Activated B cell treated with CpG ODN at 0.5 μM for 24 hours (primary cell): ENCODE measurements at regions not wholly inside any gene's neighbourhood (a gene's known extent, or its start where the extent isn't known, plus 50 kb on each side); places are given as distances from the start of the nearest gene placed in this dataset.

ENCODE experiments used
- ATAC-seq: fragments of 200-7000 bp; cut with Tn5 transposase; one replicate; pipeline ENCODE4 v1.10.0; 2021; ENCODE audit warnings: low read depth, mild to moderate bottlenecking, moderate library complexity
- CTCF ChIA-PET: fragments of 350-600 bp; sonication (Branson Sonifier 250); formaldehyde crosslinking; loops from one replicate; lab custom pipeline; 2021; ENCODE audit warnings: antibody characterized with exemption; lab: Charles Lee
- POLR2A ChIA-PET: fragments of 350-600 bp; sonication (Branson Sonifier 250); formaldehyde crosslinking; loops from one replicate; lab custom pipeline; 2021; ENCODE audit warnings: antibody characterized with exemption; lab: Charles Lee
- DNase-seq: peaks from one replicate; pipeline ENCODE4 v3.0.0; 2022
- H3K27ac Mint-ChIP-seq: one replicate; pipeline ENCODE4 v1.8.0; 2020; ENCODE audit warnings: mixed read lengths
- H3K27me3 Mint-ChIP-seq: one replicate; pipeline ENCODE4 v1.8.0; 2021; ENCODE audit warnings: mixed read lengths
- H3K36me3 Mint-ChIP-seq: one replicate; pipeline ENCODE4 v1.8.0; 2021; ENCODE audit warnings: low read depth, mixed read lengths
- H3K4me1 Mint-ChIP-seq: one replicate; pipeline ENCODE4 v1.8.0; 2021; ENCODE audit warnings: mixed read lengths
- H3K4me3 Mint-ChIP-seq: one replicate; pipeline ENCODE4 v1.8.0; 2020; ENCODE audit warnings: mild to moderate bottlenecking, mixed read lengths
- H3K9me3 Mint-ChIP-seq: one replicate; pipeline ENCODE4 v1.8.0; 2020; ENCODE audit warnings: mixed read lengths
- CTCF ChIP-seq: fragments of 200-600 bp; IDR thresholded peaks from one replicate; pipeline ENCODE4 v1.8.0; 2022; ENCODE audit warnings: antibody characterized with exemption, mild to moderate bottlenecking
- intact Hi-C: fragments of 100-400 bp; cut with micrococcal nuclease; formaldehyde crosslinking; loops from one replicate; pipeline ENCODE4 v1.15.1; 2024

- POLR2A ChIA-PET, result no interaction called here
- Mint-ChIP-seq H3K27me3 (peaks cover 8% of the 10 kb centered on the region), H3K4me3 (no peak overlapping the region), H3K36me3 (no peaks in the 10 kb centered on the region), H3K4me1 (no peaks in the 10 kb centered on the region), H3K27ac (no peak overlapping the region), H3K9me3 (peaks cover 9% of the 10 kb centered on the region)
- DNase-seq, result no peak
- CTCF ChIA-PET, result no interaction called here
- no peak for TF ChIP-seq CTCF
- ATAC-seq, result no peak
- intact Hi-C loops, result no loop called here
These were observed 167.9 kb downstream of the DICER1 start for GRCh38 chr14:94989417-94989816.

DNA sequence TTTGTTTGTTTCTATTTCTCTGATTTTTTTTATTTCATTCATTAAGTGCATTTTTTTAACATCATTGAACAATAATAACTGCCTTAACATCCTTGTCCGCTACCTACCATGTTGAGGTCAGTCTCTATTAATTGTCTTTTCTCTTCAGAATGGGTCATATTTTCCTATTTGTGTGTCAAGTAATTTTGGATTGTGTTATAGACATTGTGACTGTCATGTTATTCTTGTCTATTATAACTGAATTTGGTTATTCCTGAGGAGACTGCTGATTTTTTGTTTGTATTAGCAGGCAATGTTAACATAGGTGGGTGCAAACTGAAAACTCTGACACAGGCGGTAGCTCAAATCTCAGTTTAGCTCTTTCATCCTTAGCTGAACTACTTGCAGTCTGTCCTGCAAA, 169.9 kb downstream of the DICER1 start:
- Mint-ChIP-seq H3K4me3 (no peak overlapping the region), H3K27ac (no peak overlapping the region), H3K36me3 (no peaks in the 10 kb centered on the region), H3K9me3 (peaks cover 9% of the 10 kb centered on the region), H3K27me3 (peaks cover 8% of the 10 kb centered on the region), H3K4me1 (no peaks in the 10 kb centered on the region)
- ATAC-seq, result no peak
- ChIA-PET CTCF (no interaction called here), POLR2A (no interaction called here)
- intact Hi-C loops, result no loop called here
- no peak for TF ChIP-seq CTCF
- no peak for DNase-seq

DNA sequence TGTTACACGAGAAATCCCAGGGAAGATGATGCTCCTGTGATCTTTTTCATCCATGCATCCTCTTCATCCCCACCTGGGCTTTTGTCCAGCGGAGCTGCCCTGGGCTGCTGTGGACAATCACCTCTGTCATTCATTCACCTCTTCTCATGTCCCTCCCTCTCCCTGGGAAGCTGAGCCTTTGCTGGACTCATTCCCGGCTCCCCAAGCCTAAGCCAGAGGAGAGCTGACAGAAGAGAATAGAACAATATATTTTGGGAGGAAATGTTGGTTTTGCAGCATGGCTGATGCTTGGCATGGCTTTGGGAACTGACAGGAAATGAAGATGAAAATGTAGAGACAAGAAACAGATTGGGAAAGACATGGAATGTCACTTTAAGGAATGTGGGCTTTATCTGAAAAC, 177.4 kb downstream of the DICER1 start:
- Mint-ChIP-seq H3K9me3 (no peaks in the 10 kb centered on the region), H3K36me3 (no peaks in the 10 kb centered on the region), H3K27ac (no peak overlapping the region), H3K4me3 (no peak overlapping the region), H3K27me3 (peaks cover 25% of the 10 kb centered on the region), H3K4me1 (no peaks in the 10 kb centered on the region)
- ATAC-seq, result no peak
- ChIA-PET POLR2A (no interaction called here), CTCF (no interaction called here)
- TF ChIP-seq CTCF, result no peak
- intact Hi-C loops, result no loop called here
- DNase-seq, result no peak

DNA sequence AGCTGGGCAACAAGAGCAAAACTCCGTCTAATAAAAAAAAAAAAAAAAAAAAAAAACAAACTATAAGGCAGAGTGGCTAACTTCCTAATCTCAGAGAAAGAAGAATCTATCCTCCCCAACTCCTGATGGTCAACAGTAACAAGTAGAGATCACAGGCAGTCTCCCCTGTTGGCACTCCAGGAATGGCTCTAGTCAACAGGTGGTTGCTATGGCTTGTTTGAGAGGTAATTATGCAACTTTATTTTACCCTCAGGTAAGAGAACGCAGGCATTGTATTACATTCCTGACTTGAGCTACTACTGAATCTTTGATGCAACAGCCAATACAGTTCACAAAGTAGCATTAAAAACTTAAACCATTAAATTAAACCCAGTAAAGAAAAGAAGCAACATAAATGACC, 180.3 kb downstream of the DICER1 start:
- H3K4me3 Mint-ChIP-seq, result no peak overlapping the region
- ATAC-seq (no peak), DNase-seq (no peak)
- CTCF ChIA-PET, result no interaction called here
- no peaks in the 10 kb centered on the region for H3K9me3 Mint-ChIP-seq
- H3K4me1 Mint-ChIP-seq, result no peaks in the 10 kb centered on the region
- intact Hi-C loops, result no loop called here
- H3K27ac Mint-ChIP-seq, result no peak overlapping the region
- POLR2A ChIA-PET, result no interaction called here
- peaks cover 26% of the 10 kb centered on the region for H3K27me3 Mint-ChIP-seq
- TF ChIP-seq CTCF, result no peak
- no peaks in the 10 kb centered on the region for H3K36me3 Mint-ChIP-seq

GRCh38 chr14:94975366-94975765, 182.0 kb downstream of the DICER1 start:
- Mint-ChIP-seq H3K36me3 (no peaks in the 10 kb centered on the region), H3K27ac (no peak overlapping the region), H3K9me3 (peaks cover 3% of the 10 kb centered on the region), H3K4me3 (no peak overlapping the region), H3K4me1 (no peaks in the 10 kb centered on the region), H3K27me3 (peaks cover 27% of the 10 kb centered on the region)
- intact Hi-C loops, result no loop called here
- ATAC-seq (no peak), DNase-seq (no peak)
- no peak for TF ChIP-seq CTCF
- ChIA-PET CTCF (no interaction called here), POLR2A (no interaction called here)
